ENCODE measurements at regions not wholly inside any gene's neighbourhood (a gene's known extent, or its start where the extent isn't known, plus 50 kb on each side); places are given as distances from the start of the nearest gene placed in this dataset.

DNA sequence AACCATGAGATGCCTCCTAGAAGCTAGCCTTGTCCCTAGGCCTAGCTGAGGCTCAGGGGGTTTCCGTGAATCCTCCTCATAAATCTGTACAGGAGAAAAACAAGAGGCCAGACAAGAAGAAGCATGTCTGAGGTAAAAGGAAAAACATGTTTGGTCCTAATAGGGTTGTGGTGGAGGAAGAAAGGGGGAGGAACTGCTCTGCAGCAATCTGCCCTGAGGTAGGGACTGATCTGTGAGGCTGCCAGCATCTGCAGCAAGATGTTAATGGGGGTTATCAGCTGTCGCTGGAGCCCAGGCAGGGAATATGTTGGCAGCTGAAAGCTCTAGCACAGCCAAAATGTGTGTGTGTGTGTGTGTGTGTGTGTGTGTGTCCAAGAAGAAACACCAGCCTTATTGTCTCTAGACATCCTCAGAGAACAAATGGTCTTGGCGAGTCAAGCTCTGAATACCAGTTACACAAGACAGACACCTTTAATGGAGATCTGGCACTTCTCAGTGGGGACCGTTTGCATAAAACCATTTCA, 218.5 kb downstream of the NUAK1 start:
- Histone ChIP-seq H3K9me3 (ENCODE audit: low read length) (no peaks in the 10 kb centered on the region), H3K27ac (ENCODE audit: low read depth, low read length, poor library complexity, severe bottlenecking) (no peak overlapping the region), H3K79me2 (ENCODE audit: insufficient read depth, low read length) (no peaks in the 10 kb centered on the region), H3K36me3 (ENCODE audit: insufficient read depth, low read length) (no peaks in the 10 kb centered on the region), H3K4me2 (ENCODE audit: low read length) (no peak overlapping the region), H3K4me3 (ENCODE audit: low read depth, low read length, poor library complexity, severe bottlenecking) (no peak overlapping the region), H4K20me1 (ENCODE audit: insufficient read depth, low read length) (no peaks in the 10 kb centered on the region), H3K9me2 (ENCODE audit: low read depth, low read length) (no peaks in the 10 kb centered on the region), H3F3A (ENCODE audit: insufficient read depth, low read length) (no peaks in the 10 kb centered on the region), H3K4me1 (ENCODE audit: insufficient read depth, low read length, severe bottlenecking) (no peaks in the 10 kb centered on the region), H3K27me3 (ENCODE audit: insufficient read depth, low read length) (no peaks in the 10 kb centered on the region), H3K9ac (ENCODE audit: low read length) (no peak overlapping the region), H2AFZ (ENCODE audit: low read length) (no peak overlapping the region)
- TF ChIP-seq, protein P1, sequence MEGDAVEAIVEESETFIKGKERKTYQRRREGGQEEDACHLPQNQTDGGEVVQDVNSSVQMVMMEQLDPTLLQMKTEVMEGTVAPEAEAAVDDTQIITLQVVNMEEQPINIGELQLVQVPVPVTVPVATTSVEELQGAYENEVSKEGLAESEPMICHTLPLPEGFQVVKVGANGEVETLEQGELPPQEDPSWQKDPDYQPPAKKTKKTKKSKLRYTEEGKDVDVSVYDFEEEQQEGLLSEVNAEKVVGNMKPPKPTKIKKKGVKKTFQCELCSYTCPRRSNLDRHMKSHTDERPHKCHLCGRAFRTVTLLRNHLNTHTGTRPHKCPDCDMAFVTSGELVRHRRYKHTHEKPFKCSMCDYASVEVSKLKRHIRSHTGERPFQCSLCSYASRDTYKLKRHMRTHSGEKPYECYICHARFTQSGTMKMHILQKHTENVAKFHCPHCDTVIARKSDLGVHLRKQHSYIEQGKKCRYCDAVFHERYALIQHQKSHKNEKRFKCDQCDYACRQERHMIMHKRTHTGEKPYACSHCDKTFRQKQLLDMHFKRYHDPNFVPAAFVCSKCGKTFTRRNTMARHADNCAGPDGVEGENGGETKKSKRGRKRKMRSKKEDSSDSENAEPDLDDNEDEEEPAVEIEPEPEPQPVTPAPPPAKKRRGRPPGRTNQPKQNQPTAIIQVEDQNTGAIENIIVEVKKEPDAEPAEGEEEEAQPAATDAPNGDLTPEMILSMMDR (IDR thresholded peaks at IDR 0.05; ENCODE audit: low read length): no peak
- no peak for TF ChIP-seq EZH2 (IDR thresholded peaks at IDR 0.05; ENCODE audit: borderline replicate concordance, low read length)

DNA sequence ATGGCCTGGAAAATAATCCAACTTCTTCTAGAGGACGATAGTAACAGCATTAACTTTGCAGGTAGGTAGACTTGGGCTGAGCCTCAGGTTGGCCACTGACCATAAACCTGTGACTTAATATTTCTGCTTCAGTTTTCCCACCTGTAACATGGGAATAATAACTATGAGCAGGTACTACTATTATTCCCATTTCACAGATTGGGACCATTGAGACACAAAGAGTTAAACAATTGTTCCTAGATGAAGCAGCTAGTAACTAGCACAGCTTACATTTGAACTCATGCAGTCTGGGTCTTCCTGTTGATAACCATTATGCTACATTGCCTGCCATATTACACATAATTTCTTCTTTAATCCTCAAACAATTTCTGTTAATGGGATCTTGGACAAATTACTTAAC, 217.7 kb downstream of the NUAK1 start:
- no peak for TF ChIP-seq EZH2 (IDR thresholded peaks at IDR 0.05; ENCODE audit: borderline replicate concordance, low read length)
- TF ChIP-seq, protein P1 (IDR thresholded peaks at IDR 0.05; ENCODE audit: low read length): no peak
- H3K27ac ChIP-seq (ENCODE audit: low read depth, low read length, poor library complexity, severe bottlenecking): no peak overlapping the region

DNA sequence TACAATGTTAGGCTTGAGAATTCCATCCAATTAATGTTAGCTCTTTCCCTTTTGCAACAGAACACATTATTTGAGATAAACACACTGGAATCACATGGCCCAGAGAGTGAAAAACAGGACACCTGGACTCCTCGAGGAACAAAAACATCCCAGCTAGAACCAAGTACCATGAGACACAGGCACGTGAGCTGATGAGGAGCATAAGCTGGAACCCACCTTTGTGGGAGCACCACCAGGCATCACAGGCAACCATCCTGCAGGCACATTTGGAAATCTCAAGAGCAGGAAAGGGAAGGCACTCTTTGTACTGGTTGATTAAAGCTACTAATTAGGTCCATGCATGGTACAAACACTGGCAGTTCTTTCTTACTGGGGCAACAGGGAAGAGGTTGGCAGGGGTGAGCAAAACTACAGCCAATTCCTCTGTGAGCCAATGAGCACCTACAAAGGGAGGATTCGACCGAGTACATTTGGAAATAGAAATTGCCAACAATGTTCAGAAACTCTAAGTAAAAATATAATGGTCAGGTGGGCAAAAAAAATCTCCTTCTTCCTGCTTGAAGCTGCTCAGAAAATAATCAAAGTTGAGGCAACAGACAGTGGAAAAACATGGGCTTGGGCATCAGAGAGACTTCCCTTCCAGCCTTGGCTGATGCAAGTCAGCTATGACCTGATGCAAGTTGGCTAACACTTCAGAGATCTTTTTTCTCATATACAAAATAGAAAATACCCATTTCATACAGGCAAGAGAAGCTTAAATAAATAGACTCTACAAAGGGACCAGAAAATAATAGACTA, 216.7 kb downstream of the NUAK1 start:
- H3K36me3 ChIP-seq (ENCODE audit: insufficient read depth, low read length): no peaks in the 10 kb centered on the region
- H3K79me2 ChIP-seq (ENCODE audit: insufficient read depth, low read length): no peaks in the 10 kb centered on the region
- H3F3A ChIP-seq (ENCODE audit: insufficient read depth, low read length): no peaks in the 10 kb centered on the region
- H3K9me2 ChIP-seq (ENCODE audit: low read depth, low read length): no peaks in the 10 kb centered on the region
- H3K9ac ChIP-seq (ENCODE audit: low read length): no peak overlapping the region
- no peak overlapping the region for H3K4me3 ChIP-seq (ENCODE audit: low read depth, low read length, poor library complexity, severe bottlenecking)
- no peaks in the 10 kb centered on the region for H3K9me3 ChIP-seq (ENCODE audit: low read length)
- H3K27me3 ChIP-seq (ENCODE audit: insufficient read depth, low read length): no peaks in the 10 kb centered on the region
- TF ChIP-seq, protein P1 (IDR thresholded peaks at IDR 0.05; ENCODE audit: low read length): no peak
- TF ChIP-seq EZH2 (IDR thresholded peaks at IDR 0.05; ENCODE audit: borderline replicate concordance, low read length): no peak
- no peak overlapping the region for H2AFZ ChIP-seq (ENCODE audit: low read length)
- no peaks in the 10 kb centered on the region for H3K4me1 ChIP-seq (ENCODE audit: insufficient read depth, low read length, severe bottlenecking)
- no peak overlapping the region for H3K27ac ChIP-seq (ENCODE audit: low read depth, low read length, poor library complexity, severe bottlenecking)
- no peaks in the 10 kb centered on the region for H4K20me1 ChIP-seq (ENCODE audit: insufficient read depth, low read length)
- no peak overlapping the region for H3K4me2 ChIP-seq (ENCODE audit: low read length)

More for the DNA sequence above, 217.7 kb downstream of the NUAK1 start:
- H3K79me2 ChIP-seq (ENCODE audit: insufficient read depth, low read length): no peaks in the 10 kb centered on the region
- H2AFZ ChIP-seq (ENCODE audit: low read length): no peak overlapping the region
- H3K9ac ChIP-seq (ENCODE audit: low read length): no peak overlapping the region
- no peak overlapping the region for H3K4me2 ChIP-seq (ENCODE audit: low read length)
- no peaks in the 10 kb centered on the region for H3K9me2 ChIP-seq (ENCODE audit: low read depth, low read length)
- H3F3A ChIP-seq (ENCODE audit: insufficient read depth, low read length): no peaks in the 10 kb centered on the region
- H3K4me1 ChIP-seq (ENCODE audit: insufficient read depth, low read length, severe bottlenecking): no peaks in the 10 kb centered on the region
- no peaks in the 10 kb centered on the region for H3K36me3 ChIP-seq (ENCODE audit: insufficient read depth, low read length)
- H3K9me3 ChIP-seq (ENCODE audit: low read length): no peaks in the 10 kb centered on the region
- no peaks in the 10 kb centered on the region for H4K20me1 ChIP-seq (ENCODE audit: insufficient read depth, low read length)
- no peak overlapping the region for H3K4me3 ChIP-seq (ENCODE audit: low read depth, low read length, poor library complexity, severe bottlenecking)
- no peaks in the 10 kb centered on the region for H3K27me3 ChIP-seq (ENCODE audit: insufficient read depth, low read length)

Measured in OCI-LY1 (cell line).